SK-N-MC (cell line): ENCODE measurements at regions not wholly inside any gene's neighbourhood (a gene's known extent, or its start where the extent isn't known, plus 50 kb on each side); places are given as distances from the start of the nearest gene placed in this dataset.
"Not testable (repeated sequence)": the region's sequence is repeated elsewhere in the genome, so short reads cannot be mapped to it uniquely, and the experiment has no call there.

ENCODE experiments used
- DNase-seq: peaks from one replicate; pipeline ENCODE4 v3.0.0-alpha.2; 2011; ENCODE audit warnings: low read depth, low spot score
- H3K27ac ChIP-seq: fragments of 200-600 bp; sonication (generic); 2 replicates; pipeline ENCODE4 v1.5.1; 2016; ENCODE audit warnings: mixed run types
- H3K36me3 ChIP-seq: fragments of 200-600 bp; sonication (generic); 2 replicates; pipeline ENCODE4 v1.6.1; 2017; ENCODE audit warnings: antibody characterized with exemption, low read length, mixed read lengths; ENCODE audit not compliant: insufficient read depth
- H3K4me3 ChIP-seq: fragments of 200-600 bp; sonication (generic); 2 replicates; pipeline ENCODE4 v1.5.1; 2016
- H3K9ac ChIP-seq: fragments of 200-600 bp; sonication (generic); 2 replicates; pipeline ENCODE4 v1.8.0; 2017; ENCODE audit warnings: mixed run types, mixed read lengths; ENCODE audit not compliant: insufficient read length
- H3K9me3 ChIP-seq: fragments of 200-600 bp; sonication (generic); 2 replicates; pipeline ENCODE4 v1.6.1; 2017; ENCODE audit warnings: low read depth, mild to moderate bottlenecking, antibody characterized with exemption, low read length, moderate library complexity, mixed read lengths
- EZH2 ChIP-seq: fragments of 200-600 bp; sonication (generic); IDR thresholded peaks from one replicate; pipeline ENCODE4 v1.6.1; 2017; ENCODE audit warnings: antibody characterized with exemption
- FOXP2 ChIP-seq: optimal IDR thresholded peaks from 2 replicates; pipeline ENCODE3; 2011; ENCODE audit warnings: mild to moderate bottlenecking, moderate library complexity; ENCODE audit not compliant: insufficient read depth; ENCODE audit errors: extremely low read length, control extremely low read depth
- POLR2AphosphoS5 ChIP-seq: IDR thresholded peaks from 2 replicates; pipeline ENCODE4 v1.6.1; 2012; ENCODE audit warnings: mild to moderate bottlenecking, low read depth, low read length, borderline replicate concordance

- no peaks in the 10 kb centered on the region for H3K36me3 ChIP-seq
- H3K27ac ChIP-seq, result no peak overlapping the region
- DNase-seq, result no peak
- H3K9me3 ChIP-seq, result no peaks in the 10 kb centered on the region
- TF ChIP-seq POLR2AphosphoS5, result no peak
- H3K9ac ChIP-seq, result no peak overlapping the region
- H3K4me3 ChIP-seq, result no peak overlapping the region
Observed at GRCh38 chr12:127962303-127962702, 304.7 kb upstream of the TMEM132C start.

DNA sequence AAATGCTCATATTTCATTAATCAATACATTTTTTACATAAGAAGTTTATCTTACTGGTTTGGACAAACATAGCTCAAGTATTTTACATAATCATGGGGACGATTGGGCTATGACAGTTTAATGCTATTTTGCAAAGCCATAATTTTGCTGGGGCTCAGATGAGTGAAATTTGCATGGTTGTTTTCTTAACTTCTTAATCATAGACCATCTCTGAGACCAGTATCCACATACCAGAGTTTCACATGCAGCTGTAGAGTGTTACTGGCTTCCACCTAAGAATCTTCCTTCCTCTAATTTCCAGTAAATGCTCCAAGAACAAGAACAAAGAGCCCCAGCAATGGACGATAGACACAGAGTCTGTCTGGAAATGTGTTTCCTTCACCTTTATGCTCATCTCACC lies 303.0 kb upstream of the TMEM132C start:
- Histone ChIP-seq H3K4me3 (no peak overlapping the region), H3K9ac (no peak overlapping the region), H3K27ac (no peak overlapping the region), H3K9me3 (no peaks in the 10 kb centered on the region), H3K36me3 (no peaks in the 10 kb centered on the region)
- DNase-seq, result no peak
- no peak for TF ChIP-seq FOXP2
- TF ChIP-seq POLR2AphosphoS5, result no peak
- TF ChIP-seq EZH2, result no peak

DNA sequence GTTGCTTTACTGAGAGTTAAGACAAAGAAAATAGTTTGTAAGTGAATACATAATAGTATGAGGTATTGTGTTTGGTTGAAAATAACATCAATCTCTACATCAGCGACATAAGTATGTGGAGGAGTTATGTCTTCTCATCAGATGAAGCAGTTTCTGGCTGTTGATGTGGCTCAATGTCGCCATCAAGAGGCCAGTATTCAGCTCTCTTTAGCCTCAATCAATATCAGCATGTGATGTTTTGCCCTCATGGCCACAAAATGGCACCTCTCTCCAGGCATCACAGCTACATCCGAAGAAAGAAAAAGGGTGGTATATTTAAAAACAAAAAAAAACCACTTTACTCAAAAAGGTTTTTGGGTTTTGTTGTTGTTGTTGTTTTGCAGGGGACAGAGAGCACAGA lies 302.3 kb upstream of the TMEM132C start:
- Histone ChIP-seq H3K4me3 (no peak overlapping the region), H3K9me3 (no peaks in the 10 kb centered on the region), H3K9ac (no peak overlapping the region), H3K27ac (no peak overlapping the region), H3K36me3 (no peaks in the 10 kb centered on the region)
- DNase-seq, result no peak
- TF ChIP-seq POLR2AphosphoS5, result no peak
- TF ChIP-seq FOXP2, result no peak
- TF ChIP-seq EZH2, result no peak

GRCh38 chr12:127966331-127966730 lies 300.6 kb upstream of the TMEM132C start:
- Histone ChIP-seq H3K36me3 (no peaks in the 10 kb centered on the region), H3K9me3 (no peaks in the 10 kb centered on the region), H3K9ac (no peak overlapping the region), H3K4me3 (no peak overlapping the region), H3K27ac (no peak overlapping the region)
- TF ChIP-seq FOXP2 (no peak), POLR2AphosphoS5 (no peak), EZH2 (no peak)
- DNase-seq, result no peak

DNA sequence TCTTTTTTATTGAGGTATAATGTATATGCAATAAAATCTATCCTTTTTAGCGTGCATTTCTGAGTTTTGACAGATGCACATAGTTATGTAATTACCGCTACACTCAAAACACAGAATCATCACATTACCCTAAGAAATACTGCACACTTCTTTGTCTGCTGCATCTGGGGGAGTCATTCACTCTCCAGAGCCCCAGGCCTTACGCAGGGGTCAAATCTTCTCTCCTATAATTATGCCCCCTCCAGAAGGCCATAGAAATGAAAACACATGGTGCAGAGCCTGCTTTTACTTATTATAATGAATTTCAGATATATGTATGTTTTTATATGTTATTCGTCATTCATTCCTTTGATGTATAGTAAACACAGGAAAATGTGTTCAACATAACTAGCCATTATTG lies 296.5 kb upstream of the TMEM132C start:
- TF ChIP-seq EZH2 (no peak), FOXP2 (no peak), POLR2AphosphoS5 (no peak)
- DNase-seq, result no peak
- no peaks in the 10 kb centered on the region for H3K36me3 ChIP-seq
- H3K4me3 ChIP-seq, result no peak overlapping the region
- H3K9ac ChIP-seq, result no peak overlapping the region
- H3K9me3 ChIP-seq, result no peaks in the 10 kb centered on the region
- H3K27ac ChIP-seq, result no peak overlapping the region

DNA sequence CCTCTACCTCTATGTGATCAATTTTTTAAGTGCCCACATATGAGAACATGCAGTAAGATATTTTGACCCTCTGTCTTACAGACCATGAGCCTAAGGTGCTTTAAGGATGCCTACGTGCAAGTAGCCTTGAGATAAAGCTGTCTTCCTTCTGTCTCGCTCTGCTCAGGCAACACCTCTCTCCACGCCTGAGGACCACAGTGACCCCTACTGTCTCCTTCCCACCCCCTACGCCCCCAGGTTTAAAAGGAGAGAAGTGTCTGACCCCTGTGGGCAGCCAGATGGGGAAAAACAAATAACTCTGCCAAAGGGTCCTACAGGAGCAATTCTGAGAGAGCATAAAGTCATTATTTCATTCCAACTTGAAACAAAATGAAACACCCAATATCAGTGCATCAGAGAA lies 286.4 kb upstream of the TMEM132C start:
- Histone ChIP-seq H3K9ac (no peak overlapping the region), H3K9me3 (no peaks in the 10 kb centered on the region), H3K4me3 (no peak overlapping the region), H3K36me3 (no peaks in the 10 kb centered on the region), H3K27ac (no peak overlapping the region)
- TF ChIP-seq POLR2AphosphoS5 (no peak), FOXP2 (no peak), EZH2 (no peak)
- no peak for DNase-seq

- H3K27ac ChIP-seq, result no peak overlapping the region
- H3K4me3 ChIP-seq, result no peak overlapping the region
- TF ChIP-seq EZH2, result no peak
- TF ChIP-seq POLR2AphosphoS5, result no peak
- no peak for TF ChIP-seq FOXP2
- DNase-seq, result no peak
- H3K9me3 ChIP-seq, result no peaks in the 10 kb centered on the region
- no peaks in the 10 kb centered on the region for H3K36me3 ChIP-seq
- H3K9ac ChIP-seq, result no peak overlapping the region
Observed at GRCh38 chr12:127981875-127982274, 285.1 kb upstream of the TMEM132C start.

DNA sequence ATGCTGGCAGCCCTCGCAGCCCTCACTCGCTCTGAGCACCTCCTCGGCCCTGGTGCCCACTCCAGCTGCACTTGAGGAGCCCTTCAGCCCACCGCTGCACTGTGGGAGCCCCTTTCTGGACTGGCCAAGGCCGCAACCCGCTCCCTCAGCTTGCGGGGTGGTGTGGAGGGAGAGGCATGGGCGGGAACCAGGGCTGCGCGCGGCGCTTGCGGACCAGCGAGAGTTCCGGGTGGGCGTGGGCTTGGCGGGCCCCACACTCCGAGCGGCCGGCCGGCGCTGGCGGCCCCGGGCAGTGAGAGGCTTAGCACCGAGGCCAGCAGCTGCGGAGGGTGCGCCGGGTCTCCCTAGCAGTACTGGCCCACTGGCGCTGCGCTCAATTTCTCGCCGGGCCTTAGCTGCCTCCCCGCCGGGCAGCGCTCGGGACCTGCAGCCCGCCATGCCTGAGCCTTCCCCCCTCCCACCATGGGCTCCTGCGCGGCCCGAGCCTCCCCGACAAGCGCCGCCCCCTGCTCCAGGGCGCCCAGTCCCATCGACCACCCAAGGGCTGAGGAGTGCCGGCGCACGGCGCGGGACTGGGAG lies 283.7 kb upstream of the TMEM132C start:
- H3K36me3 ChIP-seq, H3K4me3 ChIP-seq, H3K27ac ChIP-seq, H3K9ac ChIP-seq, H3K9me3 ChIP-seq, DNase-seq: not testable (repeated sequence)

DNA sequence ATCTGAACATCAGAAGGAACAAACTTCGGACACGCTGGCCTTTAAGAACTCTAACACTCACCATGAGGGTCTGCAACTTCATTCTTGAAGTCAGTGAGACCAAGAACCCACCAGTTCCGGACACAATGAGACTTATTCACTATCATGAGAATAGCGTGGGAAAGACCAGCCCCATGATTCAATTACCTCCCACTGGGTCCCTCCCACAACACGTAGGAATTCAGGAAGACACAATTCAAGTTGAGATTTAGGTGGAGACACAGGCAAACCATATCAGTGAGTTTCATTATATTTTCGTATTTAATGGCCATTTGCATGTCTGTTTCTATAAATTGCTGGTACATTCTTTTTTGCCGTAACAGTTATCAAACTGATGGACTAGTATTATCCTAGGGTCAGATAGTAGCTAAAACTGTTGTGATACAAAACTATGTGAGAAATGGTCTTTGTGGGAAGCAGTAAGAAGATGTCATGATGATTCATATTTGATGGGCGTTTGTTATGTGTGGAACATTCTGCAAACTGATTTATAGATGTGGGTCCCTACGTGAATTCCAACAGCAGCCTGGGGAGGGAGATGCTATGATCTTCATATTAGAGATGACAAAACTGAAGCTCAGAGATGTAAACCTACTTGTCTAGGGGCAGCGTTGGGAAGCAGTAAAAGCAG lies 282.4 kb upstream of the TMEM132C start:
- Histone ChIP-seq H3K27ac (no peak overlapping the region), H3K4me3 (no peak overlapping the region), H3K36me3 (no peaks in the 10 kb centered on the region), H3K9me3 (no peaks in the 10 kb centered on the region), H3K9ac (no peak overlapping the region)
- TF ChIP-seq POLR2AphosphoS5, result no peak
- TF ChIP-seq EZH2, result no peak
- TF ChIP-seq FOXP2, result no peak
- DNase-seq, result no peak
